Mucosa of descending colon (tissue), 3 donors: ENCODE measurements at regions not wholly inside any gene's neighbourhood (a gene's known extent, or its start where the extent isn't known, plus 50 kb on each side); places are given as distances from the start of the nearest gene placed in this dataset.

Experiments used
- ATAC-seq: fragments of 200-7000 bp; cut with Tn5 transposase; one replicate; pipeline ENCODE4 v1.9.1; 2020; ENCODE audit warnings: mild to moderate bottlenecking, moderate library complexity
- DNase-seq, 3 donors: peaks; one replicate each; pipeline ENCODE4 v3.0.0-alpha.2; 2020
- H3K36me3 ChIP-seq: fragments of 200-600 bp; one replicate; pipeline ENCODE4 v1.8.0; 2021; ENCODE audit warnings: low read depth, mild to moderate bottlenecking
- H3K4me1 ChIP-seq: fragments of 200-600 bp; one replicate; pipeline ENCODE4 v1.8.0; 2021; ENCODE audit warnings: low read depth, mild to moderate bottlenecking
- H3K4me3 ChIP-seq: fragments of 200-600 bp; one replicate; pipeline ENCODE4 v1.8.0; 2021; ENCODE audit warnings: mild to moderate bottlenecking
- H3K9me3 ChIP-seq: fragments of 200-600 bp; one replicate; pipeline ENCODE4 v1.8.0; 2021; ENCODE audit warnings: mild to moderate bottlenecking
- CTCF ChIP-seq: fragments of 200-600 bp; IDR thresholded peaks from one replicate; pipeline ENCODE4 v1.8.0; 2022; ENCODE audit warnings: antibody characterized with exemption, mild to moderate bottlenecking
- intact Hi-C, 2 donors: fragments of 100-400 bp; cut with DNase I in 1 of 2; cut with micrococcal nuclease in 1 of 2; formaldehyde crosslinking; loops; one replicate each; pipeline versions ENCODE4 v1.11.0 to v1.11.1; 2022; cut with DNase I, micrococcal nuclease
- donor health status: DM: no; HTN: no; CAD: no; lungs with moderate emphysema.
- donor health status: DM: no; HTN: no; CAD: no.
- donor health status: DM: no; HTN: yes; CAD: no.

- H3K36me3 ChIP-seq, result no peaks in the 10 kb centered on the region
- DNase-seq, result no peak
- no peaks in the 10 kb centered on the region for H3K9me3 ChIP-seq
- H3K4me3 ChIP-seq, result no peak overlapping the region
- H3K4me1 ChIP-seq, result no peaks in the 10 kb centered on the region
- TF ChIP-seq CTCF, result no peak
- intact Hi-C loops, result no loop called here
- no peak for ATAC-seq
Measured at GRCh38 chrX:25068340-25068739, 52.6 kb upstream of the ARX start.

DNA sequence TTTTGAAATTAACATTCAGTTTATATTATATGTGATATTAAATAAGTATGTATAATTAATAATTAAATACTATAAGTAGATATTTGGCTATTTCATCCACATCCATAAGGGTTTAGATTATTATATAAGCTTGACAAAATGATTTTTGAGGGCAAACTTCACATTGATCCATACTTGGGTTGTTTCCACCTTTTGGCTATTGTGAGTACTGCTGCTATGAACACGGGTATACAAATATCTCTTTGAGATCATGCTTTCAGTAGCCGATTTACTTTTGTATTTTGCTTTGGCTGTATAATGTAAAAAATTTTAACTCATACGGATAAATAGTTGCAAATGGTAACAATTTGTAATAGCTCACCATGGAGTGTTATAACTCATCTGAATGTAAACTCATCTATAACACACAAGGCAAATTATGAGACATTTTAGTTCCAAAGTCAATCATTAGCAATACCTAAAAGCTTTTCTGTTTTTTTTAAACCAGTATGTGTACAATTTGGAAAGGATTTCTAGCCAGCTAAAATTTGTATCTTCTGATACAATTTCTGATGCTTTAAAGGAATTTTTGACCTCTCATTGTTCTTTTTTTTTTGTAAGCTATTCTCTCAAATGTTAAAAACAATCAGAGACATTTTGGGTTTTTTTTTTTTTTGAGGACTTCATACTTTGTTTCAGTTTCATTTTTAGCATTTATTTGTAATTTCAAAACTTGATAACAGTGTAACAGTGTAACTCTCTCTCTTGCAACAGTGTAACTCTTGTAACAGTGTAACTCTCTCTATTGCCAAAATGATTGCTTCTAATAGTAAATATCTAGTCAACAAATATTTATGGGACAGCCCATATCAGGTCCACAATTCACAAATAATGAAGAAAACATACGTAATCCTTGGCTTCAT, 51.8 kb upstream of the ARX start:
- ATAC-seq (no peak), DNase-seq (no peak)
- H3K9me3 ChIP-seq, result no peaks in the 10 kb centered on the region
- H3K4me3 ChIP-seq, result no peak overlapping the region
- intact Hi-C loops, result no loop called here
- H3K36me3 ChIP-seq, result no peaks in the 10 kb centered on the region
- H3K4me1 ChIP-seq, result no peaks in the 10 kb centered on the region
- no peak for TF ChIP-seq CTCF

DNA sequence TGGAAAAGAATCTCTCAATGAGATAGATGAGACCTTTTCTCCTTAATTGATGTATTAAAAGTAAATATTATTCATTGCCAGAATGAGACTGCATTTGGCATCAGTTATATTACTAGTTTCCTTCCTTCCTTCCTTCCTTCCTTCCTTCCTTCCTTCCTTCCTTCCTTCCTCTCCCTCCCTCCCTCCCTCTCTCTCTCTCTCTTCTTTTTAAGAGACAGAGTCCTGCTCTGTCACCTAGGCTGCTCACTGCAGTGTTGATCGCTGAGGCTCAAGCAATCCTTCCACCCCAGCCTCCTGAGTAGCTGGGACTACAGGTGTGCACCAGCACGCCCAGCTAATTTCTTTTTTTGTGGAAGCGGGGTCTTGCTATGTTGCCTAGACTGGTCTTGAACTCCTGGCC, 50.4 kb upstream of the ARX start:
- intact Hi-C loops, result no loop called here
- no peak for TF ChIP-seq CTCF
- ATAC-seq (no peak), DNase-seq (no peak)
- H3K9me3 ChIP-seq, result no peaks in the 10 kb centered on the region
- no peak overlapping the region for H3K4me3 ChIP-seq
- H3K36me3 ChIP-seq, result no peaks in the 10 kb centered on the region
- no peaks in the 10 kb centered on the region for H3K4me1 ChIP-seq
